PC-9 (cell line): ENCODE measurements at regions not wholly inside any gene's neighbourhood (a gene's known extent, or its start where the extent isn't known, plus 50 kb on each side); places are given as distances from the start of the nearest gene placed in this dataset.

Source experiments
- BruUV-seq: library from RNA; stranded (reverse); fragments of 400-500 nt; replicated peaks from 2 replicates; lab custom pipeline; 2021; lab: Mats Ljungman, UMichigan
- CTCF ChIA-PET: fragments of 300-600 bp; sonication (Branson Sonifier 250); formaldehyde crosslinking; loops from one replicate; lab custom pipeline; 2022; ENCODE audit warnings: antibody characterized with exemption; lab: Charles Lee
- POLR2A ChIA-PET: fragments of 300-600 bp; sonication (Branson Sonifier 250); formaldehyde crosslinking; loops from one replicate; lab custom pipeline; 2022; ENCODE audit warnings: antibody characterized with exemption; ENCODE audit not compliant: unreplicated experiment; lab: Charles Lee
- DNase-seq, 2 experiments: peaks; one replicate each; pipeline versions ENCODE4 v3.0.0 to v3.0.0-alpha.2; 2015 to 2022; ENCODE audit warnings: mixed read lengths in 1 of 2
- H2AFZ ChIP-seq: fragments of 200-600 bp; sonication (generic); 2 replicates; pipeline ENCODE4 v1.8.1; 2017; ENCODE audit warnings: antibody characterized with exemption
- H3F3A ChIP-seq: fragments of 200-600 bp; sonication (generic); 2 replicates; pipeline ENCODE4 v1.8.1; 2017; ENCODE audit warnings: antibody characterized with exemption, mild to moderate bottlenecking, low read depth; ENCODE audit not compliant: insufficient read depth
- H3K27ac ChIP-seq: fragments of 200-600 bp; sonication (generic); 2 replicates; pipeline ENCODE4 v1.6.1; 2016; ENCODE audit warnings: mixed run types
- H3K27me3 ChIP-seq: fragments of 200-600 bp; sonication (generic); 2 replicates; pipeline ENCODE4 v1.6.1; 2016; ENCODE audit warnings: low read depth, mixed run types; ENCODE audit not compliant: insufficient read depth
- H3K36me3 ChIP-seq: fragments of 200-600 bp; sonication (generic); 2 replicates; pipeline ENCODE4 v1.6.1; 2016; ENCODE audit warnings: low read depth, mixed run types
- H3K4me1 ChIP-seq: fragments of 200-600 bp; sonication (generic); replicated peaks from 2 replicates; pipeline ENCODE4 v1.6.1; 2016; ENCODE audit warnings: mixed run types; ENCODE audit not compliant: insufficient read depth
- H3K4me2 ChIP-seq: fragments of 200-600 bp; sonication (generic); 2 replicates; pipeline ENCODE4 v1.6.1; 2017; ENCODE audit warnings: mixed run types
- H3K4me3 ChIP-seq: fragments of 200-600 bp; sonication (generic); 2 replicates; pipeline ENCODE4 v1.6.1; 2016; ENCODE audit warnings: mixed run types
- H3K79me2 ChIP-seq: fragments of 200-600 bp; sonication (generic); 2 replicates; pipeline ENCODE4 v1.6.1; 2017; ENCODE audit warnings: low read depth, mixed run types
- H3K9me2 ChIP-seq: fragments of 200-600 bp; sonication (generic); 2 replicates; pipeline ENCODE4 v1.8.1; 2017; ENCODE audit warnings: mild to moderate bottlenecking; ENCODE audit not compliant: insufficient read depth
- H3K9me3 ChIP-seq: fragments of 200-600 bp; sonication (generic); 2 replicates; pipeline ENCODE4 v1.8.1; 2016; ENCODE audit warnings: low read depth; ENCODE audit not compliant: insufficient read depth
- H4K20me1 ChIP-seq: fragments of 200-600 bp; sonication (generic); 2 replicates; pipeline ENCODE4 v1.8.1; 2017; ENCODE audit not compliant: insufficient read depth
- EZH2 ChIP-seq: fragments of 200-600 bp; sonication (generic); IDR thresholded peaks from 2 replicates; pipeline ENCODE4 v1.8.0; 2017; ENCODE audit warnings: antibody characterized with exemption, low read depth
- intact Hi-C: fragments of 100-400 bp; cut with micrococcal nuclease; formaldehyde crosslinking; loops from one replicate; pipeline ENCODE4 v1.10.0; 2022; ENCODE audit not compliant: unreplicated experiment
- TF ChIP-seq, protein P1 (sequence below): fragments of 200-600 bp; sonication (generic); conservative IDR thresholded peaks from 2 replicates; pipeline ENCODE4 v1.6.1; 2017; ENCODE audit warnings: mixed run types, antibody characterized with exemption, mild to moderate bottlenecking, moderate library complexity

DNA sequence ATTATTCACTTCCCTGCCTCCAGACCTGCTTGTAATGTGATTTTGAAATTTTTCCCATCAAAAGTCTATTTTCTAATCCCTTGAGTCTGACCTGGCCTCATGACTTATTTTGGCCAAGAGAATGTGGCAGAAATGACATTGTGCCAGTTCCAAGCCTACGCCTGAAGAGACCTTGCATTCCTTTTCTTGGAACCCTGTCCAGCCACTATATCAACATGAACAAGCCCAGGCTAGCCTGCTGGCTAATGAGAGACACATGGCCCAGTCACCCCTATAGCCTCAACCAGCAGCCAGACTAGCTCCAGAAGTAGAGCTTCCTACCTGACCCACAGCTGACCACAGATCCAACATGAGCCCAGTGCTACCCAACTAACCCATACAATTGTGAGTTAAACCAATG lies 121.1 kb upstream of the ACP3 start:
- H3K4me1 ChIP-seq = no peaks in the 10 kb centered on the region
- H3K4me3 ChIP-seq = no peak overlapping the region
- no peak for DNase-seq
- POLR2A ChIA-PET = no interaction called here
- H3K27ac ChIP-seq = no peak overlapping the region
- no peaks in the 10 kb centered on the region for H3K79me2 ChIP-seq
- H3K27me3 ChIP-seq = no peaks in the 10 kb centered on the region
- no peak overlapping the region for H2AFZ ChIP-seq
- TF ChIP-seq EZH2 = no peak
- TF ChIP-seq, protein P1, sequence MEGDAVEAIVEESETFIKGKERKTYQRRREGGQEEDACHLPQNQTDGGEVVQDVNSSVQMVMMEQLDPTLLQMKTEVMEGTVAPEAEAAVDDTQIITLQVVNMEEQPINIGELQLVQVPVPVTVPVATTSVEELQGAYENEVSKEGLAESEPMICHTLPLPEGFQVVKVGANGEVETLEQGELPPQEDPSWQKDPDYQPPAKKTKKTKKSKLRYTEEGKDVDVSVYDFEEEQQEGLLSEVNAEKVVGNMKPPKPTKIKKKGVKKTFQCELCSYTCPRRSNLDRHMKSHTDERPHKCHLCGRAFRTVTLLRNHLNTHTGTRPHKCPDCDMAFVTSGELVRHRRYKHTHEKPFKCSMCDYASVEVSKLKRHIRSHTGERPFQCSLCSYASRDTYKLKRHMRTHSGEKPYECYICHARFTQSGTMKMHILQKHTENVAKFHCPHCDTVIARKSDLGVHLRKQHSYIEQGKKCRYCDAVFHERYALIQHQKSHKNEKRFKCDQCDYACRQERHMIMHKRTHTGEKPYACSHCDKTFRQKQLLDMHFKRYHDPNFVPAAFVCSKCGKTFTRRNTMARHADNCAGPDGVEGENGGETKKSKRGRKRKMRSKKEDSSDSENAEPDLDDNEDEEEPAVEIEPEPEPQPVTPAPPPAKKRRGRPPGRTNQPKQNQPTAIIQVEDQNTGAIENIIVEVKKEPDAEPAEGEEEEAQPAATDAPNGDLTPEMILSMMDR = no peak
- CTCF ChIA-PET = no interaction called here
- intact Hi-C loops = no loop called here
- no peaks in the 10 kb centered on the region for H3K36me3 ChIP-seq
- no peaks in the 10 kb centered on the region for H3K9me3 ChIP-seq
- BruUV-seq = no TSS peak
- H3F3A ChIP-seq = no peaks in the 10 kb centered on the region
- no peaks in the 10 kb centered on the region for H3K9me2 ChIP-seq
- H3K4me2 ChIP-seq = no peak overlapping the region
- no peaks in the 10 kb centered on the region for H4K20me1 ChIP-seq

DNA sequence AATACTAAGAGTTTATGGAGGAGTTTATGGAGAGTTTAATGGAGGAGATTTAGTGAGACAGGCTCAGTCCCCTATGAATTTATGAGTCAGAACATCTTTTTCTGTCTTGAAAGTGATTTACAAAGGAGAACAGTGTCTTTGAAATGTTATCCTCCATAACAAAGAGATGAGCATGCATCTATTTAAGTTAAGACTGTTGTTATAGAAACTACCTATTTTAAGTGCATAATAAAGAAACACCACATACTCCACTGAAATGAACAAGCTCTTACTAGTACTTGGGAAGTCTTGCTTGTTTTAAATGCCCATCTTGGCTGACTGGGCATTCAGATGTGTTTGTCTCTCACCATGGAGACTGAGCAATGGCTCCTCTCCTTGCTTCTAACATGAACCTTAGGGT lies 118.7 kb upstream of the ACP3 start:
- no peaks in the 10 kb centered on the region for H3K4me1 ChIP-seq
- intact Hi-C loops = no loop called here
- H3F3A ChIP-seq = no peaks in the 10 kb centered on the region
- no peaks in the 10 kb centered on the region for H3K9me3 ChIP-seq
- no peak overlapping the region for H2AFZ ChIP-seq
- no peak overlapping the region for H3K27ac ChIP-seq
- TF ChIP-seq, protein P1 = no peak
- no peak for TF ChIP-seq EZH2
- POLR2A ChIA-PET = no interaction called here
- no peaks in the 10 kb centered on the region for H3K27me3 ChIP-seq
- no peak overlapping the region for H3K4me2 ChIP-seq
- no peaks in the 10 kb centered on the region for H4K20me1 ChIP-seq
- no peaks in the 10 kb centered on the region for H3K79me2 ChIP-seq
- H3K36me3 ChIP-seq = no peaks in the 10 kb centered on the region
- H3K4me3 ChIP-seq = no peak overlapping the region
- no TSS peak for BruUV-seq
- H3K9me2 ChIP-seq = no peaks in the 10 kb centered on the region
- no peak for DNase-seq
- CTCF ChIA-PET = no interaction called here

DNA sequence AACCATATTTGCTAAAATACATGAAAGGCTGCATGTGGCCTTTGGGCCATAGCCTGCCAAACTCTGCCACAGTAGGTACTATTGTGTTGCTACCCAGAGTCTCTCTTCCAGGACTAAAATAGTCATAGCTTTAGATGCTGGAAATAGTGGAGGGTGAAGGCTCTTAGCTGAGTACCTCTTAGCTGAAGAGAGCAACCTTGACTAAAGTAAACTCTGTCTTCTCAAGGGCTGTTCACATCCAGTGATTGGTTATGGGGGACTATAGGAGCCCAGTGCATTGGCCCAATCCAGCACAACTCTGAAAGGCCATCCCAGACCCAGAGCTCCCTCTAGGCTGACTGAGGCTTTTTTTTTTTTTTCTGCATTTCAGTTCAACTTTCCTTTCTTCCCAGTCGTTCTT lies 117.8 kb upstream of the ACP3 start:
- ChIA-PET CTCF (no interaction called here), POLR2A (no interaction called here)
- no peaks in the 10 kb centered on the region for H3F3A ChIP-seq
- no peaks in the 10 kb centered on the region for H4K20me1 ChIP-seq
- H3K9me2 ChIP-seq = no peaks in the 10 kb centered on the region
- H3K4me3 ChIP-seq = no peak overlapping the region
- H2AFZ ChIP-seq = no peak overlapping the region
- no peaks in the 10 kb centered on the region for H3K27me3 ChIP-seq
- H3K4me2 ChIP-seq = no peak overlapping the region
- intact Hi-C loops = no loop called here
- no TSS peak for BruUV-seq
- DNase-seq = no peak
- H3K4me1 ChIP-seq = no peaks in the 10 kb centered on the region
- H3K9me3 ChIP-seq = no peaks in the 10 kb centered on the region
- no peaks in the 10 kb centered on the region for H3K36me3 ChIP-seq
- H3K27ac ChIP-seq = no peak overlapping the region
- H3K79me2 ChIP-seq = no peaks in the 10 kb centered on the region
- no peak for TF ChIP-seq EZH2
- TF ChIP-seq, protein P1 = no peak
